IMR-90 (cell line): ENCODE measurements at regions not wholly inside any gene's neighbourhood (a gene's known extent, or its start where the extent isn't known, plus 50 kb on each side); places are given as distances from the start of the nearest gene placed in this dataset.

Experiments
- ATAC-seq: fragments of 200-7000 bp; cut with Tn5 transposase; 2 replicates; pipeline ENCODE4 v1.9.1; 2020; ENCODE audit warnings: low read depth, mild to moderate bottlenecking, moderate library complexity
- BruUV-seq: library from RNA; stranded (reverse); fragments of 400-500 nt; replicated peaks from 2 replicates; lab custom pipeline; 2021; lab: Mats Ljungman, UMichigan
- CTCF ChIA-PET: fragments of 300-600 bp; formaldehyde crosslinking; extraction: SDS; loops from one replicate; lab custom pipeline; 2021; ENCODE audit warnings: antibody characterized with exemption; lab: Yijun Ruan, JAX
- POLR2A ChIA-PET: fragments of 300-600 bp; sonication (Branson Sonifier 250); formaldehyde crosslinking; loops from one replicate; lab custom pipeline; 2022; ENCODE audit warnings: antibody characterized with exemption; ENCODE audit not compliant: unreplicated experiment; lab: Charles Lee
- DNase-seq: peaks from one replicate; pipeline ENCODE4 v3.0.0; 2013
- H2AFZ ChIP-seq: replicated peaks from 2 replicates; pipeline ENCODE3; 2013; ENCODE audit warnings: low read length, mild to moderate bottlenecking; ENCODE audit not compliant: poor library complexity
- H2AK5ac ChIP-seq: 2 replicates; pipeline ENCODE4 v1.6.1; 2013; ENCODE audit warnings: low read depth, low read length, inconsistent platforms
- H2AK9ac ChIP-seq: replicated peaks from 2 replicates; pipeline ENCODE3; 2013; ENCODE audit warnings: mild to moderate bottlenecking, low read depth, low read length, moderate library complexity; ENCODE audit not compliant: poor library complexity
- H2BK120ac ChIP-seq: 2 replicates; pipeline ENCODE4 v1.6.1; 2013; ENCODE audit warnings: low read depth, low read length, inconsistent platforms
- H2BK15ac ChIP-seq: 3 replicates; pipeline ENCODE4 v1.6.1; 2013; ENCODE audit warnings: low read depth, low read length, inconsistent platforms
- H2BK20ac ChIP-seq: 2 replicates; pipeline ENCODE4 v1.6.1; 2013; ENCODE audit warnings: low read depth, mild to moderate bottlenecking, inconsistent platforms, low read length, moderate library complexity
- H2BK5ac ChIP-seq: 2 replicates; pipeline ENCODE4 v1.6.1; 2013; ENCODE audit warnings: mild to moderate bottlenecking, low read depth, low read length, inconsistent platforms; ENCODE audit not compliant: poor library complexity, severe bottlenecking
- H3K14ac ChIP-seq: replicated peaks from 2 replicates; pipeline ENCODE4 v1.6.1; 2013; ENCODE audit warnings: low read depth, low read length, inconsistent platforms
- H3K18ac ChIP-seq: 2 replicates; pipeline ENCODE4 v1.6.1; 2013; ENCODE audit warnings: low read depth, low read length, control low read depth
- H3K23ac ChIP-seq: 2 replicates; pipeline ENCODE4 v1.6.1; 2013; ENCODE audit warnings: low read depth, low read length, inconsistent platforms
- H3K27ac ChIP-seq: 2 replicates; pipeline ENCODE4 v1.5.1; 2013; ENCODE audit warnings: mild to moderate bottlenecking, control low read depth, low read length; ENCODE audit not compliant: insufficient read depth
- H3K27me3 ChIP-seq: 2 replicates; pipeline ENCODE4 v1.6.1; 2013; ENCODE audit warnings: low read length; ENCODE audit not compliant: control insufficient read depth, insufficient read depth
- H3K36me3 ChIP-seq: 2 replicates; pipeline ENCODE4 v1.6.1; 2013; ENCODE audit warnings: low read length, mixed read lengths; ENCODE audit not compliant: control insufficient read depth, insufficient read depth
- H3K4ac ChIP-seq: 2 replicates; pipeline ENCODE4 v1.6.1; 2013; ENCODE audit warnings: low read depth, low read length, inconsistent platforms
- H3K4me1 ChIP-seq: 2 replicates; pipeline ENCODE4 v1.6.1; 2013; ENCODE audit warnings: low read length, mixed read lengths; ENCODE audit not compliant: control insufficient read depth, insufficient read depth
- H3K4me2 ChIP-seq: 2 replicates; pipeline ENCODE4 v1.6.1; 2013; ENCODE audit warnings: low read depth, mild to moderate bottlenecking, control low read depth, low read length, moderate library complexity
- H3K4me3 ChIP-seq: 2 replicates; pipeline ENCODE4 v1.5.1; 2013; ENCODE audit warnings: low read depth, mild to moderate bottlenecking, control low read depth, low read length, moderate library complexity; ENCODE audit not compliant: insufficient read depth
- H3K56ac ChIP-seq: 2 replicates; pipeline ENCODE4 v1.6.1; 2013; ENCODE audit warnings: low read length, inconsistent platforms; ENCODE audit not compliant: insufficient read depth; ENCODE audit errors: extremely low read depth
- H3K79me1 ChIP-seq, 2 experiments: 2 replicates each; pipeline ENCODE4 v1.6.1; 2013; ENCODE audit warnings: low read length in 2 of 2, inconsistent platforms in 1 of 2, low read depth in 1 of 2
- H3K9ac ChIP-seq: 2 replicates; pipeline ENCODE4 v1.6.1; 2013; ENCODE audit warnings: low read depth, low read length, control low read depth
- H3K9me1 ChIP-seq: 2 replicates; pipeline ENCODE4 v1.6.1; 2013; ENCODE audit warnings: low read length, inconsistent platforms; ENCODE audit not compliant: insufficient read depth
- H3K9me3 ChIP-seq: 2 replicates; pipeline ENCODE4 v1.6.1; 2013; ENCODE audit warnings: low read length; ENCODE audit not compliant: control insufficient read depth, insufficient read depth
- H4K20me1 ChIP-seq: 2 replicates; pipeline ENCODE4 v1.6.1; 2013; ENCODE audit warnings: low read length, inconsistent platforms; ENCODE audit not compliant: insufficient read depth
- H4K5ac ChIP-seq: 2 replicates; pipeline ENCODE4 v1.6.1; 2013; ENCODE audit warnings: mild to moderate bottlenecking, low read depth, low read length, control low read depth
- H4K8ac ChIP-seq, 2 experiments: 2 replicates each; pipeline ENCODE4 v1.6.1; 2013; ENCODE audit warnings: low read depth in 2 of 2, low read length in 2 of 2, control low read depth in 1 of 2, inconsistent platforms in 1 of 2
- H4K91ac ChIP-seq: 2 replicates; pipeline ENCODE4 v1.6.1; 2013; ENCODE audit warnings: low read depth, low read length, inconsistent platforms; ENCODE audit not compliant: insufficient read depth
- BHLHE40 ChIP-seq: fragments of 150-350 bp; IDR thresholded peaks from 2 replicates; pipeline ENCODE4 v1.6.1; 2016; ENCODE audit warnings: mild to moderate bottlenecking, low read depth, low read length
- CEBPB ChIP-seq: IDR thresholded peaks from 2 replicates; pipeline ENCODE4 v1.6.1; 2012; ENCODE audit warnings: low read depth, low read length, improper control_type of control experiment
- CHD1 ChIP-seq: IDR thresholded peaks from 2 replicates; pipeline ENCODE4 v1.6.1; 2012; ENCODE audit warnings: low read depth, low read length, improper control_type of control experiment
- CTCF ChIP-seq: conservative IDR thresholded peaks from 2 replicates; pipeline ENCODE4 v1.5.1; 2012; ENCODE audit warnings: mild to moderate bottlenecking, low read depth, low read length, improper control_type of control experiment
- FOS ChIP-seq: fragments of 150-350 bp; IDR thresholded peaks from 2 replicates; pipeline ENCODE4 v1.6.1; 2016; ENCODE audit warnings: low read depth, low read length
- MAZ ChIP-seq: IDR thresholded peaks from 2 replicates; pipeline ENCODE4 v1.6.1; 2012; ENCODE audit warnings: low read depth, mild to moderate bottlenecking, low read length, improper control_type of control experiment, moderate library complexity, borderline replicate concordance
- NFE2L2 ChIP-seq: fragments of 150-350 bp; IDR thresholded peaks from 2 replicates; pipeline ENCODE4 v1.6.1; 2016; ENCODE audit warnings: low read depth, mild to moderate bottlenecking, low read length
- POLR2A ChIP-seq: IDR thresholded peaks from 2 replicates; pipeline ENCODE4 v1.6.1; 2012; ENCODE audit warnings: mild to moderate bottlenecking, low read depth, low read length
- RFX5 ChIP-seq: IDR thresholded peaks from 2 replicates; pipeline ENCODE4 v1.8.0; 2012; ENCODE audit warnings: low read depth, mild to moderate bottlenecking, low read length, moderate library complexity
- SMC3 ChIP-seq: fragments of 150-350 bp; IDR thresholded peaks from 2 replicates; pipeline ENCODE4 v1.6.1; 2016; ENCODE audit warnings: low read depth, mild to moderate bottlenecking, antibody characterized with exemption, low read length, moderate library complexity
- USF2 ChIP-seq: fragments of 150-350 bp; IDR thresholded peaks from 2 replicates; pipeline ENCODE4 v1.6.1; 2017; ENCODE audit warnings: mild to moderate bottlenecking, antibody characterized with exemption, low read length, low read depth
- WGBS, 2 experiments: methylation state at CpG; one replicate each; pipeline versions ENCODE4 v1.1.5 to v1.1.7; 2013; ENCODE audit warnings: missing lambda C conversion rate in 2 of 2; ENCODE audit not compliant: insufficient read length in 1 of 2; ENCODE audit errors: extremely low coverage in 2 of 2; 5-methylcytosine and 5-hydroxymethylcytosine counted together
- dilution Hi-C: fragments of 300-500 bp; cut with HindIII; formaldehyde crosslinking; loops from one replicate; pipeline ENCODE4 v1.14.3; 2018; ENCODE audit warnings: low sequenced_read_pairs; ENCODE audit not compliant: unreplicated experiment
- in situ Hi-C: fragments of 300-500 bp; cut with MboI; formaldehyde crosslinking; loops from 3 replicates; pipeline ENCODE4 v1.14.3; 2019; ENCODE audit warnings: low sequenced_read_pairs, inconsistent platforms, mixed read lengths
- intact Hi-C: fragments of 100-400 bp; cut with micrococcal nuclease; formaldehyde crosslinking; loops from 2 replicates; pipeline ENCODE4 v1.10.0; 2022

GRCh38 chr2:167388497-167388896, 500.2 kb downstream of the XIRP2 start:
- Histone ChIP-seq H2AFZ (no peak overlapping the region), H3K4me2 (no peak overlapping the region), H3K4ac (no peak overlapping the region), H2AK9ac (no peak overlapping the region), H3K14ac (no peak overlapping the region), H4K20me1 (no peaks in the 10 kb centered on the region), H3K4me1 (no peaks in the 10 kb centered on the region), H4K5ac (no peak overlapping the region), H3K27me3 (no peaks in the 10 kb centered on the region), H3K56ac (no peak overlapping the region), H4K8ac (no peak overlapping the region), H3K9me1 (no peaks in the 10 kb centered on the region), H3K18ac (no peak overlapping the region), H4K91ac (no peak overlapping the region), H3K36me3 (no peaks in the 10 kb centered on the region), H2BK20ac (no peak overlapping the region), H2BK120ac (no peak overlapping the region), H3K79me1 (no peaks in the 10 kb centered on the region), H3K9me3 (no peaks in the 10 kb centered on the region; the same call in 1 of the 2 replicates), H3K23ac (no peak overlapping the region), H3K4me3 (no peak overlapping the region), H3K9ac (no peak overlapping the region), H2BK15ac (no peak overlapping the region), H2BK5ac (no peak overlapping the region), H3K27ac (no peak overlapping the region), H2AK5ac (no peak overlapping the region)
- ATAC-seq = no peak
- POLR2A ChIA-PET = no interaction called here
- DNase-seq = no peak
- CTCF ChIA-PET = no interaction called here
- dilution Hi-C loops (no loop called here), intact Hi-C loops (no loop called here), in situ Hi-C loops (no loop called here)
- no TSS peak for BruUV-seq
- TF ChIP-seq USF2 (no peak), NFE2L2 (no peak), POLR2A (no peak), BHLHE40 (no peak), SMC3 (no peak), FOS (no peak), MAZ (no peak), RFX5 (no peak), CEBPB (no peak), CTCF (no peak), CHD1 (no peak)
- no CpG with 5 or more reads among the region's 2 CpGs for WGBS, 2 experiments
